Activated CD4-positive, CD25-positive, alpha-beta regulatory T cell treated with anti-CD3 and anti-CD28 coated beads, Interleukin-2, amount 50 U/mL, for 24 hours (primary cell): ENCODE measurements at regions not wholly inside any gene's neighbourhood (a gene's known extent, or its start where the extent isn't known, plus 50 kb on each side); places are given as distances from the start of the nearest gene placed in this dataset.
"Not testable (repeated sequence)": the region's sequence is repeated elsewhere in the genome, so short reads cannot be mapped to it uniquely, and the experiment has no call there.

ENCODE experiments used
- ATAC-seq, 2 donors: fragments of 150-1000 bp; cut with Tn5 transposase; one replicate each; pipeline ENCODE4 v1.10.0; 2021; ENCODE audit warnings: mild to moderate bottlenecking in 1 of 2, moderate library complexity in 1 of 2

DNA sequence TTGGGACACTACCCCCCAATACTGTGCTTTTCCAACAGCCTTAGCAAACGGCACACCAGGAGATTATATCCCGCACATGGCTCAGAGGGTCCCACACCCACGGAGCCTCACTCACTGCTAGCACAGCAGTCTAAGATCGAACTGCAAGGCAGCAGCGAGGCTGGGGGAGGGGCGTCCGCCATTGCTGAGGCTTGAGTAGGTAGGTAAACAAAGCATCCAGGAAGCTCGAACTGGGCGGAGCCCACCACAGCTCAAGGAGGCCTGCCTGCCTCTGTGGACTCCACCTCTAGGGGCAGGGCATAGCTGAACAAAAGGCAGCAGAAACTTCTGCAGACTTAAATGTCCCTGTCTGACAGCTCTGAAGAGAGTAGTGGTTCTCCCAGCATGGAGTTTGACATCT lies 447.3 kb upstream of the RAB6C start:
- ATAC-seq, result not testable (repeated sequence)

DNA sequence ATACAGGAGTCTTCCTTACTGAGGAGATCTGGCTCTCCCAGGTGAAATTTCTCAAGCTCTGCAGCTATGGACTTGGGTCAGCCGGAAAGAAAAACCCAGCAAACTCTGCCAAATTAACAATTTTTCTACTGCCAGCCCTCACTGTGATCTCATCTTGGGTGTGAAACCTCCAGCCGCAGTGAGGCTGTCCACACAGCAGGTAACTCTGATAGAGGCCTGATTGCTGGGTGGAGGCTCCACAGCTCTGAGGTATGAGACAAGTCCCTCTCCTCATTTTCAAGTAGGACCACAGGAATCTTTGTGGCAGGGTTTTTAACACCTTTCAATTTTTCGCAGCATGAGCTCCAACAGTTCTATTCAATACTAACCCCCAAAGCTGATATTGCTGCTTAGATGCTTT lies 430.6 kb upstream of the RAB6C start:
- no peak for ATAC-seq

DNA sequence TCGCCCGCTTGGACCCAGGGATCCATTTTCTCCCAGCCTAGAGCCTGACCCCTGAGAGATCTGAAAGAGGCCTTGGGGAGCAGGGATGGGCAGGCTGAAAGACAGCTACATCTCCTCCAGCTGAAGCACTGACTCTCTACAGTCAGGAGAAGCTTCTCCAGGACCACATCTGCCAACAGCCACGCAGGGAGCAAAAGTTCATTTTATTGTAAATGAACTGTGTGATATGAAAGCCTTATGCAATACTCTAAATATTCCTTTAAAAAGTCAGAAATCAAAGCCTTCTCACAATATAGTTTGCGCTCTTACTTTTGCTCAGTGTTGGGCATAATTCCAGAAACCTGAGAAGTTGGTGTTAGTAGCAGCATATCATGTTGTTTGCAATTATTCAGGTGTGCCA lies 428.9 kb upstream of the RAB6C start:
- ATAC-seq, result no peak

DNA sequence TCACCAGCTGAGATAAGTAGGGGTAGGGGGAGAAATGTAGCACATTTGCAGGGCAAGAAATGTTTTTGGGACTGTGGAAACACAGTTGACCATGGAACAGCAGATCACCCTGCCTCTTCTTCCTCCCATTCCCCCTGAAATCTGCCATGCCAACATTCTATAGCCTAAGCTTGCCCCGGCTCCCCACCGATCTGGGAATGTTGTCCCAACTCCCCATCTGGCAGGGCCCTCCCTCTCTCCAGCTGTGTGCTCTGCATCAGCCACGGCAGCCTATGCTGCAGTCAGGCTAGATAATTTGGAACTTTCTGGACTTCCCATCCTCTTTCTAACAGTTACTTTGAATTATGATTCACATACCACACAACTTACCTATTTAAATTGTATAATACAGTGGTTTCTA lies 425.1 kb upstream of the RAB6C start:
- no peak for ATAC-seq

DNA sequence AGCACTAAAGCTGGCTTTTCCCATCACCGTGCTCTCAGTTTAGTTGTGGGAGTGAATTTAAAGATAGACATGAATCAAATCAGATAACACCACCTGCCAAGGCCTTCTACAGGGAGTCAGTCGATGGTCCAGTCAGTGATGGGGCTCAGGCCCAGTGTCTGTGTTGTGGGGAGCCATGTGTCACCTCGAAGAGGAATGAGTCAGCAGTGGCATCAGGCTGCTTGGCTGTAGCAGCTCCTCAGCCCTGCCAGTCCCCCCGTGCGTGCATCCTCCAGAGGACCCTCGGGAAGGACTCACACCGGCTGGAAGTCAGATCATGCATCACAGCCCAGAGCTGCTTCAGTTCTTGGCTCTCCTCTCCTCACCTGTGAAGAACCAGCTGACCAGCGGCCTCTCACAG lies 420.4 kb upstream of the RAB6C start:
- ATAC-seq, result no peak

DNA sequence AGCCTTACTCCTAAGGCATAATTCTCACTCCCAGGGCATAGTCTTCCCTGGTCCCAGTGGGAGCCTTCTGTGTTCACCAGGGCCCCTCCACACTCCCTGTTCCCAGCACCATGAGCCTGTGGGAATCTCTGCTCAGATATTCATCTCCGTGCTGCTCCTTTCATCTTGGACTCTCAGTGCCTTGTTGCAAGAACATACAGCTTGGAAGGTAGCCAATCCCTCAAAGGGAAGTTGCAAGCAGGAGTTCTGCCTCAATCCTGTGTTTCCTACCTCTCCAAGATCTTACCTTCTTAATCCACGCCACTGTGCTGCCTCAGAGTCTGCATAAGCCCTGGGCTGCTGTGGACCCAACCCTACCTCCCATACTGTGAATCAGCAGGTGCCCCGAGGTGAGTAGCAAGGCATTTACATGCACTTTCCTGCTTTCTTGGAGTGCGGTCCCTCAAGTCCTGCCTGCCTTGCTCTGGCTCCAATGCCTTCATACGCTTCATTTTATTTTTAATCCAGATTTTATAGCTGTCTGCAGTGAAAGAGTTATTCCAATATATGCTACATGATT lies 413.8 kb upstream of the RAB6C start:
- no peak for ATAC-seq

DNA sequence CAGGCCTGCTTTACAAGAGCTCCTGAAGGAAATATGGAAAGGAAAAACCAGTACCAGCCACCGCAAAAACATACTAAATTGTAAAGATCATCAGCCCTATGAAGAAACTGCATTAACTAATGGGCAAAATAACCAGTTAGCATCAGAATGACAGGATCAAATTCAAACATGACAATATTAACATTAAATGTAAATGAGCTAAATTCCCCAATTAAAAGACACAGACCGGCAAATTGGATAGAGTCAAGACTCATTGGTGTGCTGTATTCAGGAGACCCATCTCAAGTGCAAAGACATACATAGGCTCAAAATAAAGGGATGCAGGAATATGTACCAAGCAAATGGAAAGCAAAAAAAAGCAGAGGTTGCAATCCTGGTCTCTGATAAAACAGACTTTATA lies 408.7 kb upstream of the RAB6C start:
- ATAC-seq, result not testable (repeated sequence)

DNA sequence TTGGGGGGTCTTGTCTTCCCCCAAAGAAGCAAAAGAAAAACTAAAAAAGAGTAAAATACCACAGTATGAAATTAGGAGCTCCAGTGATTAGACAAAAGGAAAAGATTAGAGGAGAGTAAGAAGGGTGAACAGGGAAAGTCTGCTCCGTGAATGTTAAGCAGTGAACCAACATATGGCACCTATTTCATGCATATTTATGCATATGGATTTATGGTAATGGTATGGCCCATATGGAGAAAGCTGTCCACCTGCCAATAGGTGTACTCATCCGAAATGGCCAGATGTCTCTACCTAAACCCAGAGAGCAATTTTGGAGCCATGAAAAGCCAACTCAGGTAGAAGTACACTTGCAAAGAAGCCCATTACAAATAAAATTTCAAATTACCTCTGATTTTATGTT lies 404.0 kb upstream of the RAB6C start:
- no peak for ATAC-seq

DNA sequence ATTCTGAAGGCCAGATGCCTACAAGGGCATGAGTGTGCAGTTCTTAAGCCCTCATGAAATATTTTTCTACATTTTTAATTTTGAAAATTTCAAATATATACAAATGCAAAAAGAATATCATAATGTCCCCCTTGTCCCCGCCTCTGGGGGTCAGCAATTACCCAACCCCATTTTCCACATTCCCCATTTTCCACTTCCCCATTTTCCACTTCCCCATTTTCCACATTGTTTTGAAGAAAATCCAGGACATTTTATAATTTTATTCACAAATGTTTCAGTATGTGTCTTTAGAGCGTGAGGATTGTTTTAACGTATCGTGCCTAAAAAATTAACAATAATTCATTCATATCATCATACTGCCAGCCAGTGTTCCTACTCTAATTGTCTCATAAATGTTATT lies 403.6 kb upstream of the RAB6C start:
- ATAC-seq, result no peak

DNA sequence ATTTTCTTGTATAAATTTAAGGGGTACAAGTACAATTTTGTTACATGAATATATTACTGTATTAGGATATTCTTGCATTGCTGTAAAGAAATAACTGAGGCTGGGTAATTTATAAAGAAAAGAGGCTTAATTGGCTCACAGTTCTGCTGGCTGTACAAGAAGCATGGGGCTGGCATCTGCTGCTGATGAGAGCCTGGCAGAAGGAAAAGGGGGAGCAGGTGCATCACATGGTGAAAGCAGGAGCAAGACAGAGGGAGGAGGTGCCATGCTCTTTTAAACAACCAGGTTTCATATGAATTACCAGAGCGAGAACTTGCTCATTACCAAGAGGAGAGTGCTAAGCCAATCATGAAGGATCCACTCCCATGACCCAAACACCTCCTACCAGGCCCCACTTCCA lies 399.5 kb upstream of the RAB6C start:
- no peak for ATAC-seq

DNA sequence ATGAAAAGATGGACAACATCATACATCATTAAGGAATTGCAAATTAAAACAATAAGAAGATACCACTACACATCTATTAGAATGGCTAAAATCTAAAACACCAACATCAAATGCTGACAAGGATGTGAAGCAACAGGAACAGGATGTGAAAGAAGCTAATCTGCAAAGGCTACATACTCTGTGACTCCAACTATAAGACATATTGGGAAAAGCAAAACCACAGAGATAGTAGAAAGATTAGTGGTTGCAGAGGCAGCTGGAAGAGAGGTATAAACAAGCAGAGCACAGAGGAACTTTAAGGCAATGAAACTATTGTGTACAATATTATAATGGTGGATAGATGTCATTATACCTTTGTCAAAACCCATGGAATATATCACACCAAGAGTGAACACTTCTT lies 393.7 kb upstream of the RAB6C start:
- no peak for ATAC-seq

DNA sequence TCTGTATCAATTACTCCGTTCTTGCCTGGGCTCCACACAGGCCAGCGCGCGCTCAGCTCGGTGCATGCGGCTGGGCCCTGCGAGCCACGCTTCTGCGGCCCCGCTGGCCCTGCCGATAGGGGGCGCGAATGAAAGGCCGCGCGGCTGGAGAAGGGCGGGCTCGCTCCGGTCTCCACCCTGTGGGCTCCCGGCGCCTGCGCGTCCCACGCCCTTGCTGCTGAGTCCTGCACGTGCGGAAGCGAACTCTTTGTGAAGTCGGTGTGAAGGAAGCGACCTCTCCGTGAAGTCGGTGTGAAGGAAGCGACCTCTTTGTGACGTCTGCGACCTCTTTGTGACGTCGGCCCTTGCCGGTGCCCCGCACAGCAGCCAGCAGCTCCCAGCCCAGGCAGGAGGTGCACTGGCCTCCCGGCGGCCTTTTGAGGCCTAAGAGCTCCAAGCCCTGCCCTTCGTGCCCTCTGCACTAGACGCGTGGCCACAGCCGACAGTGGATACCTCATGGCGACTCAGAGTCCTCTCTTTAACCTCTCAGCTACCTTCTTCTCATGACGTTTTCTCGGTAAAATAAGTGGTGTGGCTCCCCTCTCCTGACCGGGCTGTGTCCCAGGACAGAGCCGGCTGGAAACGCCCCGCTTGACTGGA lies 391.9 kb upstream of the RAB6C start:
- ATAC-seq, result no peak

DNA sequence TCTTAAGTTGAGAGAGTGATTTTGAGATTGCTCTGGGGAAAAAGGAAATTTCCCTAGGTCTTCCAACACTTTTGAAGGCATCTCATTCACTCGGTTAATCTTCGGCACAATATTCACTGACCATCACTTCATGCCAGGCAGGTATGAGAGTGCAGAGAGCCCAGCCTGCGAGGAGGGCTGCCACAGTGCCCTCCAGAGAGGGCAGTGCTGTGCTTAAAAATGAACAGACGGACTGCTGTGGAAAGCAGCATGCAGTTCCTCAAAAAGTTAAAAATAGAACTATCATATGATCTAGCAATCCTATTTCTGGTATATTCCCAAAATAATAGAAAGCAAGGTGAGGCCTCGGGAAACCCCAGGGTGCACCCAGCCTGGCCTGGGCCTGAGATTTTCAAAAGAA lies 374.9 kb upstream of the RAB6C start:
- ATAC-seq, result no peak

DNA sequence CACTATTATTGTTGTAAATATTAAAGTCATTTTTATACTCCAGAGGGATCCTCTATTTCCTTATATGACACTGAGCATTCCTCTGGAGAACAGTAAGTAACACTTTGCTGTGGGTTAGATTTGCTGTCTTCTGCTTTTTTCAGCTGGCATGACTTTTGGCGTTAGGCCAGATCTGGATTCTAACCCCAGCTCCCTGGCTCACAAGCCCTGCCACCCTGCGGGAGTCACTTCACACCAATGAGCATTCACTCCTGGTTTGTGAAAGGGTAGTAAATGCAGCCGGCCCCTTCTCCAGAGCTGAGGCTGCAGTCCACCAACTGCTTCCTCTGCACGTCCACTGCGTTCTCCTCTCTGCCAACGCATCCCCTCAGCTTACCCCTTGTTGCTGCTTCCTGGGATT lies 373.8 kb upstream of the RAB6C start:
- no peak for ATAC-seq

DNA sequence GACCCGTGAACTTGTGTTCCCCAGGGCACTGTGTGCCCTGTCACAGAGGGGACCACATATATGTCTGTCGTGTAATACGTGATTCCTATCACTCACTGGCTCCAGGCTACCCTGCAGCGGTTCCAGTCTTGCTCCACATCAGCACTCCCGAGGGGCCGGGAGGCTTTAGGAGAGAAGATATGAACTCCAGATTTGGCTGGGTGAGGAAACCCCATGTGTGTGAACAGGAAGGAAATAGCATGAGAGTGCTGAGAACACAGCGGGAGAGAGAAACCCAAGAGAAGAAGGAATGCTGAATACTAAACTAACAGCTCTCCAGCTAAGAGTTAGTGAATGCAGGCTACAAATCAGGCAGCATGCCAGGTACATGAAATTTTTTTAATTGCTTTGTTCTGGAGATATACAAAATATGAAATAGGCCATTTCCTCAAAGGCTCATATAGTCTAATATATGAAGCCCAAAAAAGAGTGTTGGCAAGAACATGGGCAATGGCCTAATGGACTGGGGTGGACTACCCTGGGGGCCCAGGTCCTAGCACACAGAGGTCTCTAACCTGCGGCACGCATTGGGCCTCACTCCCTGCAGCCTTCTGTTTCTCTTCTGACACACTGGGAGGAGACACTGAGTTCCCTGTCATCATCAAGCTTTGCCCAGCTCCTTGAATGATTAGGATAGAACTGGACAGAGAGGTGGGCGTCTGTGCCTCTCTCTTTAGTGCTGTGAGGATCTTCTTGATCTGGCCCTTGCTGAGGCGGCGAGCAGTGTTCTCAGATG lies 372.8 kb upstream of the RAB6C start:
- no peak for ATAC-seq

DNA sequence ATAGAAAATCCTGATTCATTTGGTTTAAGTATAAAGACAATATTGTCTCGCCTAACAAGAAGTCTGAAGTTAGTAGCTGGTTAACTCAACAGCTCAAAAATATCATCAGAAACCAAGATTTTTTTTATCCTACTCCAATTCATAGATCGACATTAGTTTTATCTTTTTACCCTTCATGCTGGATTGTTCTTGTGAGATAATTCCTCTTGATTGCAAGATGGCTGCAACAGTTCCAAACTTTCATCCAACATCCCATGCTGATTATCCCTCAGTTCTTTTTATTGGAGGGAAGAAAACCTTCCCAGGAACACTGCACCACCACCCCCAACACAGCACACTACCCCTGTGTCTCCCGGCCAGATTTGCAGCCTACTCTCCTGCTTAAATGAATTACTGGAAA lies 370.2 kb upstream of the RAB6C start:
- no peak for ATAC-seq

DNA sequence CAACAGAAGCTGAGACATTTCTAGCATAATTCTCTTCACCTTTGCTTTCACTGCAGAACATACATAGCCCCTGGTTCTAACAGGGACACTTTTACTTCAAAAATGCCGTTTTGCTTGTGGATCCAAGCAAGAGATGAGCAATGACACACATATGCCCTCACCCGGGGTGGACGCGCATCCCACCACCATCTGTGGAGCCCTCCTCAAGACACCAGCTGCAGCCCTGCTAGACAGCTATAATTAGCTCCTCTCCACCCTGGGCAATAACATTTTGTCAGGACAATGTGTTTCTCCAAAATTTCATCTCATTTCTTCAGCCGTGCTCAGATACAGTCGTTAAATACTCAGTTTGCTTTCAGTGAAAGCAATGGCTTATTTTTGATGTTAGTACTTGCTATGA lies 368.7 kb upstream of the RAB6C start:
- ATAC-seq, result no peak

DNA sequence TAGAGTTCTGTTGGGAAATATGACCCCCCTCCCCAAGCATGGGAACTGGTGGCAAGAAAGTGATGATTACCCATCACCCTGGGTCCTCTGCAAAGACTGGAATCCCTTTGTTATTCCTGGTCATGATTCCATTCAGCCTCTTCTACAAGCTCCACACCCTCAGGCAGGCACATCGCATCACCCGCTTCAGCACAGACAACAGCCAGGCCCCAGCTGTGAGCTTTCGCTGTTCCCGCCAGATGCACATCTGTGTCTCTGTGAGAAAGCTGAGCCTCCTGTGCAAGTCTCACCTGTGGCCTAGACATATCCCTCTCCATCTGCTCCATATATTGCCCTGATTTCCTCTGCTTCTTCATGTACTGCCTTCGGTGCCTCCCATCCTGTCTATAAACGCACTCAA lies 368.0 kb upstream of the RAB6C start:
- no peak for ATAC-seq

DNA sequence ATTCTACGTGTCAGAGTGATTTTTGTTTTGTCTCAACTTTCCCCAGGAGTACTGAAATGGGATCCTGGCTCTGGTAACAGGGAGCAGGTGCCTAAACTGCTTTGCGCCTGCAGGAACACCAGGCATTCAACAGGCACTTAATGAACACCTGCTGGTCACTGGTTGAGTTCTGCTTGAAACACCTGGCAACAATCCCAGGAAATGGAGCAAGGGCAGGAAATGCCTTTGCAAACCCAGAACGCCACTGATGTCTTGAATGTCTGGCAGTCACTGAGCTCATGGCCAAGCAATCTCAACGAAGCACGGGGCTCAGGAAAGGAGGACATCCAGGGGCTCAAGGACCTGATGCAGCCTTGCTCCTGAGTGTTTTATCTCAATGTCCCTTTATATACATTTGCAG lies 360.0 kb upstream of the RAB6C start:
- ATAC-seq, result no peak

DNA sequence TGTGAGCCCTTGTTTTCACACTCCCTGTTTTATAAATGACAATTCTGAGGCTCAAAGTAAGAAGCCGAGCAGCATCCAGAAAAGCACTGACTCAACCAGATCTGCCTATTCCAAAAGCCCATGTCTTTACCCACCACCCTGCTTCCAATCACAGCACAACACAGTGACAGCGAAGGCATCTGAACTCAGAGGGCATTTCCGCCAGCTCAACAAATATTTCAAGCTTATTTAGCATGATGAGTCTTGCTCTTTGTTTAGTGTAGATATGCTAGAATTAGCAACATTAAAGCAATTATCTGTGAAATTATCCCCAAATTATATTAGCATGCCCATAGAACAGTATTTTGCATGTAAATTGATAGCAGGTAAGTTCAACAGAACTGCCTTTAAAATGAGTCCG lies 359.1 kb upstream of the RAB6C start:
- ATAC-seq, result no peak

DNA sequence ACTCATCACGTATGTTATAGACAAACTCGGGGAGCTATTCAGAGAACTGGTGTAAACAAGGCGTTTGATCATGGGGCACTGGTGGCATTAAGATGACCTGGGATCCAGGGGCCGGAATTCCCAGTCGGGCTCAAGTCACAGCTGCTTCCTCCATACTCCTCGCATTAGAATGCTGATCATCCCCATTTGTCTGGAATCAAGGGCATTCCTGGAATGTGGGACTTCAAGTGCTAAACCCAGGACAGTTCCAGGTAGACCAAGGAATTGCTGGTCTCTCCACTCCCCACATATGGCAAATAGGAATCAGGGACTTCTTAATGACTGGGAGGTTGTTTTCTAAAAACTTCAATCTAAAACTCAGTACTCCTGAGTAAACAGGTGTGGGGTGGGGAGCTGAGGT lies 355.7 kb upstream of the RAB6C start:
- ATAC-seq, result no peak

DNA sequence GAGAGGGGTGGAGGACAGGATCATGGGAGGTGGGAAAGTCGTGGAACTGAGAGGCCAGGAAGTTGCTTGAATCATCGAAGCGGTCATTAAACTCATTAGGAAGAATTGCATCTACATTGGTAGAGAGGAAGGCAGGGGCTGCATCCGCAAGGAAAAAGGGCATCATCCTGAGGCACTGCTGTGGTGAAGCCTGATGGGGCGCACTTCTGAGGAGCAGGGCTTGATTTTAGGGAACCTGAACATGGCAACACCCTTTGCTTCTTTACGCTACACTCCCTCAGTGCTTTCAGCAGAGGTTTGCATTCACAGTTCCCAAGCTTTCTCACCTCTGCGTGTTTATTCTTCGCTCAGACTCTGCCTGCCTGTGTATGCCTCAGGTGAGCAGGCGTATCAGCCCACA lies 352.0 kb upstream of the RAB6C start:
- no peak for ATAC-seq

DNA sequence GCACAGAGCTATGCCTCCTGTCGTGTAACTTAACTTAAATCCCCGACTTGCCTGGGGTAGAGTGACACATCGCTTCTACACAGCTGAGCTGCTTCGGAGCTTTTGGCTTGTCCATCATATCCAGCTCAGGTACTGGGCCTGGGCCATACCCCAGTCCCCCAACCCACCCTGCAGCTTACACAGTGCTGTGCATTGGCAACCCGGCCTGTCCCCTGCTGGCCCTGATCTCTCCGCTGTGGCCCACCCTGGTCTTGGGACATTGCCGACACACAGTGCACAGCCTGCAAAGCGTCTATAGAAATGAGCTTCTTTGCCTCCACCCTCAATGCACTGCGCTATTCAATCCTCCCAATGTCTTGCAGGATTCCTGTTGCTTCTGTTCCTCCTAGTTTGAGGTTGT lies 342.8 kb upstream of the RAB6C start:
- no peak for ATAC-seq

DNA sequence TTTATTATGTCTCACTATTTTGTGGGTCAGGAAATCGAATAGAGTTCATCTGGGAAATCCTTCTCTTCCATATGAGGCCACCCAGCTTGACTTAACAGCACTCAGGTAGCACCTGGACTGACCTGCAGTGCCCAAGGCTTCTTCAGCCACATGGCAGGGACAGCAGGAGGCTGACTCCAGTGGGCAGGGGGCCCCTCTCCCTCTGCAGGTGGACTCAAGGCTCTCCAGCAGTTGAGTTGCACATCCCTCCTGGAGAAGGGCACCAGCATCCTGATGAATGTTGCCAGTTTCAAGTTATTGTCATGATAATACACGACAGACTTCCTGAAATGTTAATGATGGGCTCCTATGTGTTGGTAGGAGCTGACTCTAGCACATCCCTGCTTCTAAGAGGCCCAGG lies 338.1 kb upstream of the RAB6C start:
- no peak for ATAC-seq
